Uterus (tissue), 3 donors: ENCODE measurements at regions not wholly inside any gene's neighbourhood (a gene's known extent, or its start where the extent isn't known, plus 50 kb on each side); places are given as distances from the start of the nearest gene placed in this dataset.
"Not testable (repeated sequence)": the region's sequence is repeated elsewhere in the genome, so short reads cannot be mapped to it uniquely, and the experiment has no call there.

ENCODE experiments used
- DNase-seq, 2 donors: peaks; one replicate each; pipeline ENCODE4 v3.0.0-alpha.2; 2019 to 2020
- H3K27ac ChIP-seq, 2 donors: fragments of 200-600 bp; sonication (generic); 1 replicate in 1 of 2; 2 replicates in 1 of 2; pipeline ENCODE4 v1.5.1; 2016 to 2018
- H3K27me3 ChIP-seq, 2 donors: fragments of 200-600 bp; sonication (generic); one replicate each; pipeline ENCODE4 v1.5.1; 2018 to 2019; ENCODE audit warnings: control low read depth in 1 of 2
- H3K36me3 ChIP-seq, 2 donors: fragments of 200-600 bp; sonication (generic); one replicate each; pipeline ENCODE4 v1.5.1; 2019; ENCODE audit warnings: control low read depth in 1 of 2
- H3K4me1 ChIP-seq, 2 donors: fragments of 200-600 bp; sonication (generic); one replicate each; pipeline ENCODE4 v1.5.1; 2018 to 2019; ENCODE audit warnings: control low read depth in 1 of 2
- H3K4me3 ChIP-seq, 2 donors: fragments of 200-600 bp; sonication (generic); 1 replicate in 1 of 2; 2 replicates in 1 of 2; pipeline ENCODE4 v1.5.1; 2018 to 2019; ENCODE audit warnings: mild to moderate bottlenecking in 1 of 2
- H3K9me3 ChIP-seq, 2 donors: fragments of 200-600 bp; sonication (generic); one replicate each; pipeline ENCODE4 v1.5.1; 2019; ENCODE audit warnings: control low read depth in 1 of 2
- POLR2A ChIP-seq, 2 donors: fragments of 450-650 bp; IDR thresholded peaks; one replicate each; pipeline ENCODE4 v1.6.1; 2016; ENCODE audit warnings: antibody characterized with exemption in 2 of 2, mild to moderate bottlenecking in 1 of 2, moderate library complexity in 1 of 2
- intact Hi-C: fragments of 100-400 bp; cut with DNase I; formaldehyde crosslinking; loops from one replicate; pipeline ENCODE4 v1.15.1; 2023; ENCODE audit warnings: low total_unique reads
- TF ChIP-seq, protein P1 (sequence below), 4 experiments: fragments of 200-600 bp in 2 of 4; fragments of 450-650 bp in 2 of 4; sonication (generic) in 2 of 4; IDR thresholded peaks; one replicate each; pipeline ENCODE4 v1.5.1; 2016 to 2019; ENCODE audit warnings: antibody characterized with exemption in 4 of 4, mild to moderate bottlenecking in 2 of 4, moderate library complexity in 1 of 4
- donor health status: DM: yes; HTN: yes; CAD: no.

DNA sequence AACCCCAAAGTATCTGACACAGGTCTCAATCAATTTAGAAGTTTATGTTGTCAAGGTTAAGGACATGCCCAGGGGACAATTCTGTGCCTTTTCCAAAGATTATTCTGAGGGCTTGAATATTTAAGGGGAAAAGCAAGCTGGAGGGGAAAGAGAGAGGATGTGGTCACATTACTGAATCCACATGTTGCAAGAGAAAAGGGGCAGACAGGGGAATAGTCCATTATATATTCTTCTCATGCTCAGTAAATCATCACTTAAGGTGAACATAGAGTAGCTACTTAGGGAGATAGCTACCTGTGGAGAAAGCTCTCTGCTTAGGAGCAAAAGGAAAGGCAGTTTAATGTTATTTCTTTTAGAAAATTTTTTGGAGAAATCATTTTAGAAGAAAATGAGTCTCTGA, 751.6 kb downstream of the SI start:
- H3K27me3 ChIP-seq = no peaks in the 10 kb centered on the region
- TF ChIP-seq, protein P1, sequence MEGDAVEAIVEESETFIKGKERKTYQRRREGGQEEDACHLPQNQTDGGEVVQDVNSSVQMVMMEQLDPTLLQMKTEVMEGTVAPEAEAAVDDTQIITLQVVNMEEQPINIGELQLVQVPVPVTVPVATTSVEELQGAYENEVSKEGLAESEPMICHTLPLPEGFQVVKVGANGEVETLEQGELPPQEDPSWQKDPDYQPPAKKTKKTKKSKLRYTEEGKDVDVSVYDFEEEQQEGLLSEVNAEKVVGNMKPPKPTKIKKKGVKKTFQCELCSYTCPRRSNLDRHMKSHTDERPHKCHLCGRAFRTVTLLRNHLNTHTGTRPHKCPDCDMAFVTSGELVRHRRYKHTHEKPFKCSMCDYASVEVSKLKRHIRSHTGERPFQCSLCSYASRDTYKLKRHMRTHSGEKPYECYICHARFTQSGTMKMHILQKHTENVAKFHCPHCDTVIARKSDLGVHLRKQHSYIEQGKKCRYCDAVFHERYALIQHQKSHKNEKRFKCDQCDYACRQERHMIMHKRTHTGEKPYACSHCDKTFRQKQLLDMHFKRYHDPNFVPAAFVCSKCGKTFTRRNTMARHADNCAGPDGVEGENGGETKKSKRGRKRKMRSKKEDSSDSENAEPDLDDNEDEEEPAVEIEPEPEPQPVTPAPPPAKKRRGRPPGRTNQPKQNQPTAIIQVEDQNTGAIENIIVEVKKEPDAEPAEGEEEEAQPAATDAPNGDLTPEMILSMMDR (IDR thresholded peaks at IDR 0.05) = no peak
- no peak for TF ChIP-seq POLR2A (IDR thresholded peaks at IDR 0.05)
- no peaks in the 10 kb centered on the region for H3K4me1 ChIP-seq
- no peaks in the 10 kb centered on the region for H3K36me3 ChIP-seq
- DNase-seq = no peak
- no peak overlapping the region for H3K4me3 ChIP-seq
- H3K27ac ChIP-seq = no peak overlapping the region
- intact Hi-C loops = no loop called here
- H3K9me3 ChIP-seq = no peaks in the 10 kb centered on the region

DNA sequence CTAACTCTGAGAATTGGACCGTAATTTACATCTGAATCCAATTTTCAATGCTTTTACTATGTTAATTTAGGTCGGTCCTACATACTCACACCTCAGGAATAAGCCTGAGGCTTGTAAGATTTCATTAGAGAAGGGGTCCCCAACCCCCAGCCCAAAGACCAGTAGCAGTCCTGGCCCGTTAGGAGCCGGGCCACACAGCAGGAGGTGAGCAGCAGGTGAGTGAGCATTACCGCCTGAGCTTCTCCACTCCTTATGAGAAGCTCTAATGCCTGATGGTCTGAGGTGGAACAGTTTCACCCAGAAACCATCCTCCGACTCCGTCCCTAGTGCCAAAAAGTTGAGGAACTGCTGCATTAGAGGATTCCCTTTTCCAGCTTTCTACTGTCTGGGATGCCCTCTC, 757.3 kb downstream of the SI start:
- TF ChIP-seq, protein P1 (IDR thresholded peaks at IDR 0.05) = no peak
- TF ChIP-seq POLR2A (IDR thresholded peaks at IDR 0.05) = no peak
- intact Hi-C loops = no loop called here

DNA sequence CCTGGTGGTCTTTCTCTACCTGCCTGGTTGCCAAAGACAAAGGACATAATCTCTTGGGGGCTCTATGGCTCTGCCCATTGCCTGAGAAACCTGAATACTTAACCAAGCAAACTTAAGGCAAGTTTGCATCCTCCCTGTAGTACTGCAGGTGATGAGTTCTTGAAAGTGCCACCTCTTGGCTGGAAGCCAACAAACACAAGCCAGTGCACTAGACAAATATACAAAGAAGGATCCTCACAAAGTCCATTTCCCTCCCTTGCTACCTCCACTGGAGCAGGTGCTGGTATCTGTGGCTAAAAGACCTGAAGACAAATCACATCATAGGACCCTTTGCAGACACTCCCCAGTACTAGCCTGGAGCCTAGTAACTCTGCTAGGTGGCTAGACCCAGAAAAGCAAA, 772.3 kb downstream of the SI start:
- no peak for TF ChIP-seq POLR2A (IDR thresholded peaks at IDR 0.05)
- TF ChIP-seq, protein P1 (IDR thresholded peaks at IDR 0.05) = no peak
- H3K4me3 ChIP-seq = no peak overlapping the region
- peaks cover 3 to 4% of the 10 kb centered on the region in 2 donors for H3K4me1 ChIP-seq
- DNase-seq = no peak
- no peaks in the 10 kb centered on the region for H3K36me3 ChIP-seq
- no peak overlapping the region for H3K27ac ChIP-seq
- H3K27me3 ChIP-seq = no peaks in the 10 kb centered on the region
- intact Hi-C loops = no loop called here
- H3K9me3 ChIP-seq = no peaks in the 10 kb centered on the region

More for the DNA sequence above, 757.3 kb downstream of the SI start:
- no peaks in the 10 kb centered on the region for H3K4me1 ChIP-seq
- no peaks in the 10 kb centered on the region for H3K27me3 ChIP-seq
- DNase-seq = no peak
- H3K9me3 ChIP-seq = no peaks in the 10 kb centered on the region
- H3K36me3 ChIP-seq = no peaks in the 10 kb centered on the region
- no peak overlapping the region for H3K27ac ChIP-seq
- no peak overlapping the region for H3K4me3 ChIP-seq

DNA sequence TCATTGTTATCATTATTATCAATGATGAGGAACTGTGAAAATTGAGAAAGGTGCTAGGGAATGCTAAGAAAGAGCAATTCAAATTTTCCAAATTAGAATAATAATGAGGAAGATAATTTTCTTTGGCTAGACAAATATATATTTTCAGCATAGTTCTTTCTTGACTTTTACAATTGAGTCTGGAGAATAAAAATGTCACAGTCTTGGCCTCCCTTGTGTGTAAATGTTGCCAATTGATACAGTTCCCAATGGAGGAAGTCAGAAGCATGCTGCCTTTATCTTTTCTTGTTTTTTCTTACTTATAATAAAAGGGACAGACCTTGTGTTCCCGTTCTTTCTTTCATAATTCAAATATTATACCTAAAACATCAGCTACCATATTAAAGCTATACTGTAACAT, 774.4 kb downstream of the SI start:
- Histone ChIP-seq H3K27ac (no peak overlapping the region), H3K36me3 (no peaks in the 10 kb centered on the region), H3K9me3 (no peaks in the 10 kb centered on the region), H3K4me1 (peaks cover 4 to 5% of the 10 kb centered on the region in 2 donors), H3K27me3 (no peaks in the 10 kb centered on the region), H3K4me3 (no peak overlapping the region)
- intact Hi-C loops = no loop called here
- TF ChIP-seq, protein P1 (IDR thresholded peaks at IDR 0.05) = no peak
- no peak for TF ChIP-seq POLR2A (IDR thresholded peaks at IDR 0.05)
- DNase-seq = no peak

DNA sequence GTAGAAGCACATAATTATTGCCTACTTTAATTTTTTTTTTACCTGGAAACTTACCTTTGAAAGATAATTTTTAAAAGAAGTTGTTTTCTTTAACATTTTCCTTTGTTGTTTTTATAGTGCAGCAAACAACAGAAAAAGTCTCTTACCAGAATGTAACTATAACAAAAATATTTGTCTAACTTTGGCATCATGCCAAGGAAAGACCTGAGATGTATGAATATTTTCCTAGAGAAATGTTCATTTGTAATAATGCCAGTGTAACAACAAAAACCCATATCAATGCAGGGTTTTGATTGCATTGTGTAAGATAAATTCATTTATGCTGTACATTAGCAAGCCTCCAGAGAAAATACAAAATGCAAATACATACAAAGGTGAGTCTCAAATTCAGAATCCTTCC, 775.7 kb downstream of the SI start:
- Histone ChIP-seq H3K27ac (no peak overlapping the region), H3K4me1 (peaks cover 4 to 5% of the 10 kb centered on the region in 2 donors), H3K4me3 (no peak overlapping the region), H3K36me3 (no peaks in the 10 kb centered on the region), H3K27me3 (no peaks in the 10 kb centered on the region), H3K9me3 (no peaks in the 10 kb centered on the region)
- no peak for TF ChIP-seq POLR2A (IDR thresholded peaks at IDR 0.05)
- TF ChIP-seq, protein P1 (IDR thresholded peaks at IDR 0.05) = no peak
- intact Hi-C loops = no loop called here
- DNase-seq = no peak

DNA sequence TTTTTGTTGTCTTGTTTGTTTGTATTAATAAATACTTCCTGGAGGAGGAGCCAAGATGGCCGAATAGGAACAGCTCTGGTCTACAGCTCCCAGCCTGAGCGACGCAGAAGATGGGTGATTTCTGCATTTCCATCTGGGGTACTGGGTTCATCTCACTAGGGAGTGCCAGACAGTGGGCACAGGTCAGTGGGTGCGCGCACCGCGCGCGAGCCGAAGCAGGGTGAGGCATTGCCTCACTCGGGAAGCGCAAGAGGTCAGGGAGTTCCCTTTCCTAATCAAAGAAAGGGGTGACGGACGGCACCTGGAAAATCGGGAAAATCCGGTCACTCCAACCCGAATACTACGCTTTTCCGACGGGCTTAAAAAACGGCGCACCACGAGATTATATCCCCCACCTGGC, 786.8 kb downstream of the SI start:
- intact Hi-C loops, H3K27me3 ChIP-seq, H3K4me1 ChIP-seq, H3K4me3 ChIP-seq, DNase-seq, H3K27ac ChIP-seq, H3K9me3 ChIP-seq, H3K36me3 ChIP-seq: not testable (repeated sequence)
